Activated CD4-positive, alpha-beta T cell treated with anti-CD3 and anti-CD28 coated beads, Interleukin-2, amount 50 U/mL, for 48 hours (primary cell): ENCODE measurements at regions not wholly inside any gene's neighbourhood (a gene's known extent, or its start where the extent isn't known, plus 50 kb on each side); places are given as distances from the start of the nearest gene placed in this dataset.
"Not testable (repeated sequence)": the region's sequence is repeated elsewhere in the genome, so short reads cannot be mapped to it uniquely, and the experiment has no call there.

ENCODE experiments used
- DNase-seq, 2 experiments: peaks; one replicate each; pipeline ENCODE4 v3.0.0-alpha.2; 2020

DNA sequence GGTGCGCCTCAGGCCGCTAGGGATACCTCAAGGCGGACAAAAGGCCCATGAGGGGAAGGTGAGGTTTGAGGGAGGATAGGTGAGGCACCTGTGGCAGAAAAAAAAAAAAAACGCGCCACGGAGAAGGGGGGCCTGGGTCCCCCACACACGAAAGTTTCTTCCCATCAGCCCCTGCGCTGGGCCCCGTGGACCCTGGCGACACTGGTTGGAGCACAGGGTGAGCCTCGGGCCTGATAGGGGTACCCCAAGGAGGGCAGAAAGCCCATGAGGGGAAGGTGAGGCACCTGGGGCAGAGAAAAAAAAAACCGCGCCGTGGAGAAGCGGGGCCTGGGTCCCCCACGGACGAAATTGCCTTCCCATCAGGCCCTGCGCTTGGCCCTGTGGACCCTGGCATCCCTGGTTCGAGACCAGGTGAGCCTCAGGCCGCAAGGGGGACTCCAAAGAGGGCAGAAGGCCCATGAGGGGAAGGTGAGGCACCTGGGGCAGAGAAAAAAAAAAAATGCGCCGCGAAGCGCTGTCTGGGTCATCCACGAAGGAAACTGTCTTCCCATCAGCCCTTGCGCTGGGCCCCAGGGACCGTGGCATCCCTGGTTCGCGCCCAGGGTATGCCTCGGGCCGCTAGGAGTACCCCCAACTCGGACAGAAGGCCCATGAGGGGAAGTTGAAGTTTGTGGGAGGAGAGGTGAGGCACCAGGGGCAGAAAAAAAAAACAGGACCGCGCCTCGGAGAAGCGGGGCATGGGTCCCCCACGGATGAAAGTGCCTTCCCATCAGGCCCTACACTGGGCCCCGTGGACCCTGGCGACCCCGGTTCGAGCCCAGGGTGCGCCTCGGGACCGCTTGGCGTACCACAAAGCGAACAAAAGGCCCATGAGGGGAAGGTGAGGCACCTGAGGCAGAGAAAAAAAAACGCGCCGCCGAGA lies 226.2 kb downstream of the CCDC74A start:
- no peak for DNase-seq

DNA sequence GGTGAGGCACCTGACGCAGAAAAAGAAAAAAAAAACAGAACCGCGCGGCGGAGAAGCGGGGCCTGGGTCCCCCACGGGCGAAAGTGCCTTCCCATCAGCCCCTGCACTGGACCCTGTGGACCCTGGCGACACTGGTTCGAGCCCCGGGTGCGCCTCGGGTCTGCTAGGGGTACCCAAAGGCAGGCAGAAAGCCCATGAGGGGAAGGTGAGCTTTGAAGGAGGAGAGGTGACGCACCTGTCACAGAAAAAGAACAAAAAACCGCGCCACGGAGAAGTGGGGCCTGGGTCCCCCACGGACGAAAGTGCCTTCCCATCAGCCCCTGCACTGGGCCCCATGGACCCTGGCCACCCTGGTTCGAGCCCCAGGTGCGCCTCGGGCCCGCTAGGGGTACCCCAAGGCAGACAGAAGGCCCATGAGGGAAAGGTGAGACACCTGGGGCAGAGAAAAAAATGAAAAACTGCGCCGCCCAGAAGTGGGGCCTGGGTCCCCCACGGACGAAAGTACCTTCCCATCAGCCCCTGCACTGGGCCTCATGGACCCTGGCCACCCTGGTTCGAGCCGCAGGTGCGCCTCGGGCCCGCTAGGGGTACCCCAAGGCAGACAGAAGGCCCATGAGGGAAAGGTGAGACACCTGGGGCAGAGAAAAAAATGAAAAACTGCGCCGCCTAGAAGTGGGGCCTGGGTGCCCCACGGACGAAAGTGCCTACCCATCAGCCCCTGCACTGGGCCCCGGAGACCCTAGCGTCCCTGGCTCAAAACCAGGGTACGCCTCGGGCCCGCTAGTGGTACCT lies 227.4 kb downstream of the CCDC74A start:
- no peak for DNase-seq

DNA sequence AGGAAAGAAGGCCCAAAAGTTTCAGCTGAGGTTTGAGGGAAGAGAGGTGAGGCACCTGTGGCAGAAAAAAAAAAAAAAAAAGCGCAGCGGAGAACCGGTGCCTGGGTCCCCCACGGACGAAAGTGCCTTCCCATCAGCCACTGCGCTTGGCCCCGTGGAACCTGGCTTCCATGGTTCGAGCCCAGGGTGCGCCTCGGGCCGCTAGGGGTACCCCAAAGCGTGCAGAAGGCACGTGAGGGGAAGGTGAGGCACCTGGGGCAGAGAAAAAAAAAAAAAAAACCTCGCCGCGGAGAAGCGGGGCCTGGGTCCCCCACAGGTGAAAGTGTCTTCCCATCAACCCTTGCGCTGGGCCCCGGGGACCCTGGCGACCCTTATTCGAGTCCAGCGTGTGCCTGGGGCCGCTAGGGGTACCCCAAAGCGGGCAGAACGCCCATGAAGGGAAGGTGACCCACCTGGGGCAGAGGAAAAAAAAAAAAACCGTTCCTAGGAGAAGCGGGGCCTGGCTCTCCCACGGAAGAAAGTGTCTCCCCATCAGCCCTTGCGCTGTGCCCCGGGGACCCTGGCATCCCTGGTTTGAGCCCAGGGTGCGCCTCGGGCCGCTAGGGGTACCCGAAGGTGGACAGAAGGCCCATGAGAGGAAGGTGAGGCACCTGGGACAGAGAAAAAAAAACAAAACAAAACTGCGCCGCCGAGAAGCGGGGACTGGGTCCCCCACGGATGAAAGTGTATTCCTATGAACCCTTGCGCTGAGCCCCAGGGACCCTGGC lies 228.6 kb downstream of the CCDC74A start:
- DNase-seq, result no peak

DNA sequence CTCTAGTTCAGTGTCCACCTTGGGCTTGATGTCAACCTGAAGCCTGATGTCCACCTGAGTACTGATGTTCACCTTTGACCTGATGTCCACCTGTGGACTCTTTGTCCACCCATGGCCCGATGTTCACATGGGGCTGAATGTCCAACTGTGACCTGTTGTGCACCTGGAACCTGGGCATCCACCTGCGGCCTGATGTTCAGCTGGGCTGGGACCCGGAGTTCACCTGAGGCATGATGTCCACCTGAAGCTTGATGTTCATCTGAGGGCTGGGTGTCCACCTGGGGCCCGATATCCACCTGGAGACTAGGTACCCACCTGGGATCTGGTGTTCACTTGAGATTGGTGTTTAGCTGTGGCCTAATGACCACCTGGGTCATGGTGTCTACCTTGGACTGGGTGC lies 231.3 kb downstream of the CCDC74A start:
- not testable (repeated sequence) for DNase-seq

DNA sequence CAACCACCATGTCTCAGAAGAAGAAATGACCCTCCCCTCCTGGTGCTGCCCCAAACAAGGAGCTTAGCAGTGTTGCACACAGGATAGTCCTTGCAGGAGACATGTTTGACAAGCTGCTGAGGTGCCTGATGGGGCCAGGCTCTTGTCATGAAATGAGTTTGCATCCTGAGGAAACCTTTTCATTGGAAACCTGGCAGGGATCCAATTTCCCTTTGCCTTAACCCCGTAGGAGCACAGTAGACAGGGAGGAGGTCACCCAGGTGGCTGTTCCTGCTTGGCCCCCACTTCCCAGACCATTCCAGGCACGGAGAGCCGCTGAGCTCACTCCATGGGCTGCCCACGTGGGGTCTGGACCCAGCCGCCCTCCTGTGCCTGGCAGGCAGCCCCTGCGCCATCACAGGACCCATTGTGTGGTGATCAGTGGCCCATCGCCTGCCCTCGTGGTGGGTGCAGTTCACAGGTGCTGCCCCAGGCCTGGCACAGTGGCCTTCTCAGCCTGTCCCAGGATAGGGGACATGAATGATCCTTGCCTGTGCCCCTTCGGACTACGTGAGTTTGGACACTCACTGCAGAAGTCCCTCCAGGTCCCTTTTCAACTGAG lies 247.4 kb downstream of the CCDC74A start:
- DNase-seq, result not testable (repeated sequence)

DNA sequence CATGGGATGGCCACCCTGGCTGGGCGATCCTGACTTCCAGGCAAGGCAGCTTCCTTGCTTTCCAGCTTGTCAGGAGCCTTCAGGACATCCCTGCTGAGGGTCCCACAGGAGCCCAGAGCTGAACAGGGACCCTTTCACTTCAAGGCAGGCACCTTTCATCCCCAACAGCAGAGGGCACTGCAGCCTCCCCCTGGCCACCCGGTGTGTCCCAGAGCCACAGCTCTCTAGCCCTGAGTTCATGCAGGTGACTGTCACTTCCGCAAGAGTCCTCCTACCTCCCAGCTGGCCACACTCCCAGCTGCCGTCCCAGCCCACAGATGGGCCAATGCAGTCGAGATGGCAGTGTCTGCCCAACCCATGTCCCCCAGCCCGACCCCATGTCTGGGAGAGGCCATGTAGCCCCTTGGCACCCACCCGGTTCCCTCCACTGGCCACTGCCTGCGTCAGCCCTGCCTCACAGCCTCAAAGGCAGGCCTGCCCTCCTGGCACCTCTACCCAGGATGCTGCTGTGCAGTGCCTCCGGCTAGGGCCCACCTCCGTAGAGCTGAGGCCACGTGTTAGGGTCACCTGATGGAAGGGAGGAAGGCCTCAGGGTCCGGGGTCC lies 248.3 kb downstream of the CCDC74A start:
- DNase-seq, result not testable (repeated sequence)

DNA sequence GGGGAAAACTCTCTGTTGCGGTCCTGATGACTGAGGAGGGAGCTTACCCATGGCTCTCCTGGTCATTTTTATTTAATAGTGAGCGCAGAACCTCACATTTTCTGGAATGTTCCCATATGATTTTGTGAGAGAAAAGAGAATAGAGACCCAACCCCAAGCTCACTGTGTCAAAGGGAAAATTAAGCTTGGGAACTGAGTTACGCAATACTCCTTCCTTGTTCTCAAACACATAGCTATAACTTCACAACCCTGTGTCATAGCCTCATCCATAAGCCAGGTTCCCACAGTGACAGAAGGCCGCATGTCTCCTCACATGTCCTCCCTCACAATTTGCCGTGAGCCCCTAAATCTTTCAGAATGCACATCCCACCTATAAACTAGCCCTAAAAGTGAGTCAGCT lies 252.8 kb downstream of the CCDC74A start:
- DNase-seq, result not testable (repeated sequence)

DNA sequence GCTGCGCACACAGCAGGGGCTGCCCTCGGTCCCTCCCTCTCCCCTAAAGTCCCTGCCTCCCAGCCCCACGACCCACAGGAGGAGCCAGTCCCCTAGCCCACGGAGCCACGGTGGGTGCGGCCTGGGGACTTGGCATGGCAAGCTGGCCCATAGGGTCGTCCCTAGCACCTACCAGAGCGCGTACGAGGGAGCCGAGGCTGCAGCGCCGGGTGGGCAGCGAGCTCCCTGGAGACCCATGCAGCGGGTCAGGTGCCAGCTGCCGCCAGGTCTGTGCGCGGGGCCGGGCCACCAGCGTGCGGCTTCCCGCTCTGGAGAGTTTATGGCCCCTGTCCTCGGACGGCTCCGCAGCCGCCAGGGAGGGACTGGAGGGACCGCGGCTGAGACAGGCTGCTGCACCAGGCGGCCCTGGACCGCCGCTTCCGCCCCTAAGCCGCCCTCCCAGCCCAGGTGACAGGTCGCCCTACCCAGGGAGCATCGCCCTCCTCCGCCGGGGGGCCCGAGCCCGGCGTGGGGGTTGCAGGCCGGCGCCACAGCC lies 273.6 kb downstream of the CCDC74A start:
- DNase-seq, result no peak

DNA sequence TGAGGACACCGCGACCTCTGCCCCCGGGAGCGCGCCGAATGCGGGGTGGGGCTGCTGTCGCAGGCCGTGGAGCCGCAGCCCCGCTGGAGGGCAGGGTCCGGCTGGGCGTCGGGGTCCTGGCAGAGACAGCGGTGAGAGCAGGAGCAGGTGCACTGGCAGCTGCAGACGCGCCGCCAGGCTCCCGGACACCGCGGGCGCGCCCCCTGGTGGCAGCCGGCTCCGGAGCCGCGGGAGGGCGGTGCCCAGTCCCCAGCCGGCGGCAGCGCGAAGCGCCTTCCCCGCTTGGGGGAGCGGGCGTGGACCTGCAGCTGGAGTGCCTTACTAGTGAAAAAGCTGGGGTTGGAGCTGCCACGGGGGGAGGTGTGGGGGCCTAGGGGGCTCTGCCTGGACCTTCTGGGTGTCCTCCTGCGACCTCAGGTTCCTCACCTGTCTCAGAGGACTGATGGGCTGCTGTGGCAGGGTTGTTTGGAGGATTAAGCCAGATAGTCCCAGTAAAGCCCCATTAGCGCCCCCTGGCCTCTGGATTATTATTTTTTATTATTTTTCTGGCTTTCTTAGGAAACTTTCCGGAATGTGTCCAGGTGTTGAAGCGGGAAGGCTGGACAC lies 274.2 kb downstream of the CCDC74A start:
- peak; percentile 79 to 80 for DNase-seq

DNA sequence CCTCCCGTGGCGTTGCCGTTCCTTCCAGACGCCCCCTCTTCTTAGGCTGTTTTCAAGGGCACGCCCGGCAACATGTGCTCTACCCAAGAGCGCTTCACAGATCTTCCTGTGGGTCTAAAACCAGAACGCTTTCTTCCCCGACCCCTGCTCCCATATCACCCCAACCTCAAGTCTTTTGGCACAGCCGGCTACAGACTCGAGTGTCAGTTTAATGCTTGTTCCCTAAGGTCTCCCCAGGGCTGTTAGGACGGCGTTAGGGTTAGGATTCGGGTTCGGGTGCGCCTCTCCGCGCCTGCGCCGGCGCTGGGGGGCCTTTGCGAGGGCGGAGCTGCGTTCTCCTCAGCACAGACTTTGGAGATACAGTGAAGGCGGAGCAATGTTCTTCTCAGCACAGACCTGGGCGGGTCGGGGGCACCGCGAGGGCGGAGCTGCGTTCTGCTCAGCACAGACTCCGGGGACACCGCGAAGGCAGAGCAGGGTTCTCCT lies 274.7 kb downstream of the CCDC74A start:
- DNase-seq, result peak; percentile 37 to 49

DNA sequence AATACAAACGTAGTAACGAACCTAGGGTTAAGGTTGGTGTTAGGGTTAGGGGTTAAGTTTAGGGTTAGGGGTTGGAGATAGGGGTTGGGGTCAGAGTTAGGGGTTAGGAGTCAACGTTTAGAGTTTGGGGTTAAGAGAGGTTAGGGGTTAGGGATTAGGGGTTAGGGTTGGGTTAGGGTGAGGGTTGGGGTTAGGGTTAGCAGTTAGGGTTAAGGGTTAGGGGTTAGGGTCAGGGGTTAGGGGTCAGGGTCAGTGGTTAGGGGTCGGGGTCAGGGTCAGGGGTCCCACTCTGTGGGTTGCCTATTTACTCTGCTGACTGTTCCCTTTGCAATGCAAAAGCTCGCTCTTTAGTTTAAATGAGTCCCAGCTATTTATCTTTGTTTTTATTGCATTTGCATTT lies 275.5 kb downstream of the CCDC74A start:
- DNase-seq, result not testable (repeated sequence)

DNA sequence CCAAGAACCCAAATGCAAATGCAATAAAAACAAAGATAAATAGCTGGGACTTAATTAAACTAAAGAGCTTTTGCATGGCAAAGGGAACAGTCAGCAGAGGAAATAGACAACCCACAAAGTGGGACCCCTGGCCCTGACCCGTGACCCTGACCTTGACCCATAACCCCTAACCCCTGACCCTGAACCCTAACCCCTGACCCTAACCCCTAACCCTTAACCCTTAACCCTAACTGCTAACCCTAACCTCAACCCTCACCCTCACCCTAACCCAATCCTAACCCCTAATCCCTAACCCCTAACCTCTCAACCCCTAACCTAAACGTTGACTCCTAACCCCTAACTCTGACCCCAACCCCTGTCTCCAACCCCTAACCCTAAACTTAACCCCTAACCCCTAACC lies 284.9 kb downstream of the CCDC74A start:
- not testable (repeated sequence) for DNase-seq

DNA sequence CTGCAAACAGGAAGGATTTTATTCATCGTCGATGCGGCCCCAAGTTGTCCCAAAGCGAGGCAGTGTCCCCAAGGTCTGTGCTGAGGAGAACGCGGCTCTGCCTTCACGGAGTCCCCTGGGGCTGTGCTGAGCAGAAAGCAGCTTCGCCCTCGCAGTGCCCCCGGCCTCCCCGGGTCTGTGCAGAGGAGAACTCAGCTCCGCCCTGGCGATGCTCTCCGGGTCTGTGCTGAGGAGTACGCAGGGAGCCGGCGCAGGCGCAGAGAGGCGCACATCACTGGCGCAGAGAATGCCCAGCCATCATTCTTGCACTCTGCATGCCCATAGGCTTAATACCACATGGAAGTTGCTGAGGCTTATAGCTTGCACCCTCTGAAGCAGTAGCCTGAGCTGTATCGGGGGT lies 285.7 kb downstream of the CCDC74A start:
- DNase-seq, result not testable (repeated sequence)

DNA sequence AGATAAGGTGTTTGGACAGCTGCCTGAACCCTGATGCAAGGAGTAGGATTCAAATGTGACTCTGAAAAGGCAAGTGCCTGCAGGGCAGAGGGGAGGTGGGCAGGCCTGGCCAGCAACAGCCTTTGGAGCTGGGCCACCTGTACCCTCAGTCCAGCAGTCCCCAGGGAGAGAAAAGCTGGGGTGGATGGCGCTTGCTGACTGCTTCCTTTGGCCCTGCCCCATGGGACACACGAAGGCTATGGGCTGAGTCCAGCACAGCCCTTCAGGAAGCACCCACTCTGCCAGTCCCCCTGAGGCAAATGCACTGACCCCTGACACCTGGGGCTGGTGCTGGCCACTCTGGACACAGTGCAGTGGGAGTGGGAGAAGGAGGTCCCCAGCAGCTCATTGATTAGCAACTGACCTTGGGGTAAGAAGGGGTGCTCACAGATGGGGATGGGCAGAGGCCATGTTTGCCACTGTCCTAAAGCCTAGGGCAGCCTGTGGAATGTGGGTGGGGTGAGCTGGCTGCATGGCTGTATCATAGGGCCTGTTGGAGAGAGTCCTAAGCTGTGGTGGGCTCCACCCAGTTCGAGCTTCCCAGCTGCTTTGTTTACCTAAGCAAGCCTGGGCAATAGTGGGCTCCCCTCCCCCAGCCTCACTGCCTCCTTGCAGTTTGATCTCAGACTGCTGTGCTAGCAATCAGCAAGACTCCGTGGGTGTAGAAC lies 290.7 kb downstream of the CCDC74A start:
- DNase-seq, result not testable (repeated sequence)

DNA sequence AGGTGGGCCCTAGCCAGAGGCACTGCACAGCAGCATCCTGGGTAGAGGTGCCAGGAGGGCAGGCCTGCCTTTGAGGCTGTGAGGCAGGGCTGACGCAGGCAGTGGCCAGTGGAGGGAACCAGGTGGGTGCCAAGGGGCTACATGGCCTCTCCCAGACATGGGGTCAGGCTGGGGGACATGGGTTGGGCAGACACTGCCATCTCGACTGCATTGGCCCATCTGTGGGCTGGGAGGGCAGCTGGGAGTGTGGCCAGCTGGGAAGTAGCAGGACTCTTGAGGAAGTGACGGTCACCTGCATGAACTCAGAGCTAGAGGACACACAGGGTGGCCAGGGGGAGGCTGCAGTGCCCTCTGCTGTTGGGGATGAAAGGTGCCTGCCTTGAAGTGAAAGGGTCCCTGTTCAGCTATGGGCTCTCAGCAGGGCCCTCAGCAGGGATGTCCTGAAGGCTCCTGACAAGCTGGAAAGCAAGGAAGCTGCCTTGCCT lies 294.6 kb downstream of the CCDC74A start:
- DNase-seq, result not testable (repeated sequence)

DNA sequence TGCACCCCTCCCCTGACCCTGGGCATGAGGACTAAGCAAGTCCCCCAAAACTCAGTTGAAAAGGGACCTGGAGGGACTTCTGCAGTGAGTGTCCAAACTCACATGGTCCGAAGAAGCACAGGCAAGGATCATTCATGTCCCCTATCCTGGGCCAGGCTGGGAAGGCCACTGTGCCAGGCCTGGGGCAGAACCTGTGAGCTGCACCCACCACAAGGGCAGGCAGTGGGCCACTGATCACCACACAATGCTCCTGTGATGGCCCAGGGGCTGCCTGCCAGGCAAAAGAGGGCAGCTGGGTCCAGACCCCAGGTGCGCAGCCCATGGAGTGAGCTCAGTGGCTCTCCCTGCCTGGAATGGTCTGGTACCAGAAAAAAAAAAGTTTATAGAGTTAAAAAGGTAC lies 295.4 kb downstream of the CCDC74A start:
- not testable (repeated sequence) for DNase-seq

DNA sequence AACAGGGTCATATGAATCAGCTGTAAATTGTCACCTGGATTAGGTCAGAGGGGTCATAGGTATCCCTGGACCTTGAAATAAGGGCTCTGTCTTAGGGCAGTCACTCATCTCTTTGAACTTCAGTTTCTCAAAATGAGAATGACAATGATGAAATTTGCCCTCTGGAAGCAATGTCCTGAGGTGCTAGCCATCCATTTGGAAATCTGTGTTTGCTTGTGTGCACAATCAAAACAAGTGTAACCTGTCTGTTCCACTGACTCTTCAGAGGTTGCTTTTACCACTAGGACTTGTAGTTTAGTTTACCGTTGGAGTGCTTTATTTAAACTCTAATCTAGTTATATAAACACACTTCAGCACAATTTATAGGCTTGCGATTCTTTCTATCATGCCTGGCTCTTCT lies 297.3 kb downstream of the CCDC74A start:
- DNase-seq, result not testable (repeated sequence)

DNA sequence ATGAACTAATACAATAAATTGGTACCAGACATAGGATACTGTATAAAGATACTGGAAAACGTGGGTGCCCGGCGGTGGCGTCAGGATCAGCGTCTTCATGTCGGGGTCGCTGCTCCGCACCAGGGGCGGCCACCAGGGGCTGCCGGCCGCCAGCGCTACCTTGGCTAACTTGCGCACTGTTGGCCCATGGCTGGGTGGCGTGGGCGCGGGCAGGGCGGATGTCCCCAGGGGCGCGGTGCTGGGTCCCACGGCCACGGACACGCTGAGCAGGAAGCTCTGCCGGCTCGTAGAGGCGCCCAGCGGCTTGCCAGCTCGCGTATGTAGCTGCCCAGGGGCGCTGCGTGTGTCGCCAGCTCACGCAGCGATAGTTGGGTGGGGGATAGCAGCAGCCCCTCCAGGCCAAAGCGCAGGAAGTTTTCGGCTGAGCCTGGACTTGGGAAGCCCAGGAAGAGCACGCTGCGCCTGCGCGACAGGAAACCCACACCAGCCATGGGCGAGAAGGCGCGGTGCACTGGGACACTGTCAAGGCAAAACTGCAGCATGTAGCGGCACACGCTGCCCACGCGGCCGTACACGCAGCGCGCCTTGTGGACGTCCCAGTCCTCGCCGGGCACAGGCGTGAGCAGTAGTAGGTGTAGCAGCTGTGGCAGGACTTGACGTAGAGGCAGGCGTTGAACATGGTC lies 299.9 kb downstream of the CCDC74A start:
- DNase-seq, result no peak

DNA sequence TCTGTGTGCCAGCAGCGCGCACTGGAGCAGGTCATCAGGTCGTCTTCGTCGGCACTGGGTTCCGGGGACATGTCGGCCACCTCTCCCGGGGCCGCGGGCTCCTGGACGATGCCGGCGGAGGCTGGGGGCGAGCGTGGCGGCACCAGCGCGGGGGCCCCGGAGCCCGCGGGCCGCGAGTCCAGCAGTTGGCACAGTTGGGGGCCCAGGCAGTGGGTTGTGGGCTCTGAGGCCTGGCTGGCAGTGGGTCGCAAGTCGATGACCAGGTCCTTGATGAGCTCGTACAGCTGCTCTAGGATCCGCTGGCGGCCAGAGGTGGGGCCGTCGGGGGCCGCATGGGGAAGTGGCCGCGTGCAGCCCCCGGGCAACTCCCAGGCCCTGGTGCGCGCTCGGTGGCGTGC lies 300.5 kb downstream of the CCDC74A start:
- no peak for DNase-seq
